ENCODE measurements at regions not wholly inside any gene's neighbourhood (a gene's known extent, or its start where the extent isn't known, plus 50 kb on each side); places are given as distances from the start of the nearest gene placed in this dataset.

DNA sequence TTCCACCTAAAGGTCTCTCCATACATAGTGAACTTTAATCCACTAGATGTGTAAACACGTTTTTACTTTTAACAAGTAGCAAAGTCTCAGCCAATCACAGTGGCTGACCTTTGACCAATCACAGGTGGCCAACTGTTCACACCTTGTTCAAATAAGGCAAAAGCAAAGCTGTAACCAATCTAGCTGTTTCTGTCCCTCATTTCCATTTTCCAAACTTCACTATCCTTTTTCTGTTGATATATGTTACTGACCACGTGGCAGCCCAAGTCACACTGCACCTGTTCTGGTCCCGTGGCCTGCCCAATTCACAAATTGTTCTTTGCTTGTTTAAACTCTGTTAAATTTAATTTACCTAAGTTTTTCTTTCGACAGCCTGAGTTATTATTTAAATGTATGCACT is 393.5 kb upstream of the NETO1 start:
- TF ChIP-seq, protein P1, sequence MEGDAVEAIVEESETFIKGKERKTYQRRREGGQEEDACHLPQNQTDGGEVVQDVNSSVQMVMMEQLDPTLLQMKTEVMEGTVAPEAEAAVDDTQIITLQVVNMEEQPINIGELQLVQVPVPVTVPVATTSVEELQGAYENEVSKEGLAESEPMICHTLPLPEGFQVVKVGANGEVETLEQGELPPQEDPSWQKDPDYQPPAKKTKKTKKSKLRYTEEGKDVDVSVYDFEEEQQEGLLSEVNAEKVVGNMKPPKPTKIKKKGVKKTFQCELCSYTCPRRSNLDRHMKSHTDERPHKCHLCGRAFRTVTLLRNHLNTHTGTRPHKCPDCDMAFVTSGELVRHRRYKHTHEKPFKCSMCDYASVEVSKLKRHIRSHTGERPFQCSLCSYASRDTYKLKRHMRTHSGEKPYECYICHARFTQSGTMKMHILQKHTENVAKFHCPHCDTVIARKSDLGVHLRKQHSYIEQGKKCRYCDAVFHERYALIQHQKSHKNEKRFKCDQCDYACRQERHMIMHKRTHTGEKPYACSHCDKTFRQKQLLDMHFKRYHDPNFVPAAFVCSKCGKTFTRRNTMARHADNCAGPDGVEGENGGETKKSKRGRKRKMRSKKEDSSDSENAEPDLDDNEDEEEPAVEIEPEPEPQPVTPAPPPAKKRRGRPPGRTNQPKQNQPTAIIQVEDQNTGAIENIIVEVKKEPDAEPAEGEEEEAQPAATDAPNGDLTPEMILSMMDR (conservative IDR thresholded peaks at IDR 0.05 in 1 of 2, IDR thresholded peaks at IDR 0.05 in 1 of 2; ENCODE audit: low read depth in 1 of 2, low read length in 2 of 2), result no peak
- TF ChIP-seq EZH2 (IDR thresholded peaks at IDR 0.05; ENCODE audit: low read length, missing control alignments), result no peak

Measured in fibroblast of lung (primary cell).